ENCODE measurements at regions not wholly inside any gene's neighbourhood (a gene's known extent, or its start where the extent isn't known, plus 50 kb on each side); places are given as distances from the start of the nearest gene placed in this dataset.
A peak's percentile ranks its signal among the peaks of the same experiment; 100 is the strongest.

GRCh38 chrX:51437521-51437920 is 58.9 kb downstream of the NUDT11 start:
- Histone ChIP-seq H3K27ac (no peak overlapping the region), H3K36me3 (no peaks in the 10 kb centered on the region), H3K27me3 (replicated peaks; ENCODE audit: insufficient read depth) (no peaks in the 10 kb centered on the region), H3K4me3 (no peak overlapping the region), H3K9me3 (no peaks in the 10 kb centered on the region), H3K4me1 (ENCODE audit: control insufficient read depth in 1 of 2, low read depth in 2 of 2) (no peaks in the 10 kb centered on the region)
- no peak for ATAC-seq (ENCODE audit: insufficient number of reproducible peaks, low FRiP score, low read depth)
- DNase-seq (ENCODE audit: low spot score): no peak
- TF ChIP-seq CTCF (IDR thresholded peaks at IDR 0.05): no peak

GRCh38 chrX:51435101-51435500 is 61.3 kb downstream of the NUDT11 start:
- Histone ChIP-seq H3K27me3 (replicated peaks; ENCODE audit: insufficient read depth) (no peaks in the 10 kb centered on the region), H3K36me3 (no peaks in the 10 kb centered on the region), H3K9me3 (no peaks in the 10 kb centered on the region), H3K27ac (no peak overlapping the region), H3K4me3 (no peak overlapping the region), H3K4me1 (ENCODE audit: control insufficient read depth in 1 of 2, low read depth in 2 of 2) (no peaks in the 10 kb centered on the region)
- no peak for ATAC-seq (ENCODE audit: insufficient number of reproducible peaks, low FRiP score, low read depth)
- DNase-seq (ENCODE audit: low spot score): no peak
- TF ChIP-seq CTCF (IDR thresholded peaks at IDR 0.05): no peak

GRCh38 chrX:51421972-51422597 is 74.3 kb downstream of the NUDT11 start:
- Histone ChIP-seq H3K27ac (no peak overlapping the region), H3K9me3 (no peaks in the 10 kb centered on the region), H3K4me1 (ENCODE audit: control insufficient read depth in 1 of 2, low read depth in 2 of 2) (no peaks in the 10 kb centered on the region), H3K4me3 (no peak overlapping the region), H3K27me3 (replicated peaks; ENCODE audit: insufficient read depth) (no peaks in the 10 kb centered on the region), H3K36me3 (no peaks in the 10 kb centered on the region)
- ATAC-seq (ENCODE audit: insufficient number of reproducible peaks, low FRiP score, low read depth): no peak
- DNase-seq (ENCODE audit: low spot score): no peak
- no peak for TF ChIP-seq CTCF (IDR thresholded peaks at IDR 0.05)

- Histone ChIP-seq H3K27ac (no peak overlapping the region), H3K4me1 (ENCODE audit: control insufficient read depth in 1 of 2, low read depth in 2 of 2) (no peaks in the 10 kb centered on the region), H3K9me3 (no peaks in the 10 kb centered on the region), H3K27me3 (replicated peaks; ENCODE audit: insufficient read depth) (no peaks in the 10 kb centered on the region), H3K4me3 (no peak overlapping the region), H3K36me3 (no peaks in the 10 kb centered on the region)
- no peak for ATAC-seq (ENCODE audit: insufficient number of reproducible peaks, low FRiP score, low read depth)
- TF ChIP-seq CTCF (IDR thresholded peaks at IDR 0.05): peak; percentile 62
- no peak for DNase-seq (ENCODE audit: low spot score)
These were observed 75.8 kb downstream of the NUDT11 start for GRCh38 chrX:51420610-51421009.

GRCh38 chrX:51408462-51408861 is 75.8 kb downstream of the NUDT10 start:
- Histone ChIP-seq H3K27me3 (replicated peaks; ENCODE audit: insufficient read depth) (no peaks in the 10 kb centered on the region), H3K4me3 (no peak overlapping the region), H3K36me3 (no peaks in the 10 kb centered on the region), H3K9me3 (no peaks in the 10 kb centered on the region), H3K4me1 (ENCODE audit: control insufficient read depth in 1 of 2, low read depth in 2 of 2) (no peaks in the 10 kb centered on the region), H3K27ac (no peak overlapping the region)
- no peak for ATAC-seq (ENCODE audit: insufficient number of reproducible peaks, low FRiP score, low read depth)
- no peak for DNase-seq (ENCODE audit: low spot score)
- no peak for TF ChIP-seq CTCF (IDR thresholded peaks at IDR 0.05)
